Hematopoietic multipotent progenitor cell treated with erythropoietin and hydrocortisone succinate and interleukin-3 and kit ligand, for 17 days (in vitro differentiated cells): ENCODE measurements at regions not wholly inside any gene's neighbourhood (a gene's known extent, or its start where the extent isn't known, plus 50 kb on each side); places are given as distances from the start of the nearest gene placed in this dataset.

Experiments used
- DNase-seq: peaks from one replicate; pipeline ENCODE4 v3.0.0-alpha.2; 2015; ENCODE audit warnings: low spot score

DNA sequence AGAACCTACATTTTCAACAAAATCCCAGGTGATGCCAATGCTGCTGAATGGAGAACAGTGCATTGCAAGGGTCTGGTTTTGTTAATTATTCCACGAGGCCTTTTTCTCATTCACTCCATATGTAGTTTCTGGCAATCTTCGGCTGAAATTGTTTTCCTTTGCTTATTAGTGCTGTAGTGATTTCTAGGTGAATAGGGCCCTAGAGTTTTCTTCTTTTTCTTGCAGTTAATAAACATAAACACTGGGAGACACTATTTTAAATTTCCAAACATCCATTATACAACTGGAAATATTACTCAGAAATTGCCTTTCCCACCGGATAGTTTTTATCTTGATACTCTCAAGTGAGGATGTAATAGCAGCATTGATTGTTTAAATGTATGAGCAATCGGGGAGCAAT is 435.6 kb downstream of the XPNPEP1 start:
- DNase-seq, result no peak

DNA sequence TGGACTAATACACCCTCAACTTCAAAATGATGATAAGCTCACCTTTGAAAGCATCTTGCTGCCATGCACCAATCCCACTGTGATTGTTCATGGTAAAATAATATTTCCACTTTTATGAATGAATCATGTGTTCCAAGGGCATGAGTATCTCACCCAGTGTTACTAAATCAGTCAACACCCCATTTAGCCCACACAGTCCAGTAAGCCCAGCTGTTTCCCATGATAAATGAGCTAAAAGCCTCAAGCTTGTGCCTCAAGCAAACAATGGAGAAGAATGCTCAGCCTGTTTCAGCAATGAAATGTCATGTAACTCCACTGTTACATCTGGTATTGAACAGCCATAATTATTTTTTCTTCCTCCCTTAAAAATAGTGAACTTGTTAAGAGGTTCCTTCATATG is 442.5 kb downstream of the XPNPEP1 start:
- DNase-seq, result no peak

DNA sequence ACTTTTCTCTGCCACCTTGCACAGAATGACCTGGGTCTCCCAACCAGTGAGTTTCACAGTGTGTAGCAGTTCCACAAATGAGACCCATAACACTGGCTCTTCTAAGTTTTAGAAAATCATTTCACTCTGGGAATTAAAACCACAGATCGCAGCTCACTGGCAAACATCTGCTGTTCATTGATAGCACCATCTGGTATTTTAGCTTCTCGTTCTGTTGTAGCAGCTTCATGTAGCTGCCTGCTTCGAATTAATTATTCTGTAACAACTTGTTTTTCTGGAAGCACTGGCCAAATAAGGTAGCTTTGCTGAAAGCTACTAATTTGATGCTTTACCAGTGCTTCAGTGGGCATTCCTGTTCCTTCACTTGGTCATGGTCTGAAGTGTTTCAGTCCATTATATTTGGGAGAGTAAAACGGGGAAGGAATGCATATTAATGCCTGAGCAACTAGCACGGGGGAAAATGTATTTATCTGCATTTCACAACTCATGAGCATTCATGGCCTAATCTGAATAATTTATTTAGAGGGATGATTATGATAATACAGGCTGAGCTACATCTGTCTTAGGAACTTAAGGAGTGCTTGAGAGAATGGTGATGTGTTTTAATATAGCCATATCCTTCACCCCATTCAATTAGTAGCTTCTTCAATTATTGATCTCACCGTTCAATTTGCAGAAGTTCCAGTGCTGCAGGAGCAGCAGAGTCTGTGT is 447.4 kb downstream of the XPNPEP1 start:
- DNase-seq, result no peak

DNA sequence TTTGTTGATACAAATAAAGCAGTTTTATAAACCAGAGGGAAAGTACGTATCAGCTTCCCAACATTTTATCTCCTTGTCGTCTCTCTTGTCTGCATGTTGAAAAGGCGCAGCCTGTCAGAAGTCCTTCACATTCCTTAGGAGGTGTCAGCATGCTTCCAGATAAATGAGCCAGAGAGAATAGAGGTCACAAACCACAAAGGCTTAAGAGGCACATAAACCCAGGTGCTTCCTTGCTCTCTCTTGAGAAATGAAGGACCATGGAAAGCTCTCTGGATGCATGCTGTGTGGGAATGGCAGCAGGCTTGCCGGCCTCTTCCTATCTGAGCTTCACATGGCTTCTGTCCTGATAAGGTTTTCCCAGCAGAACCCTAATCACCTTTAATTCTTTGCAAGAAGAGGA is 448.5 kb downstream of the XPNPEP1 start:
- DNase-seq, result no peak

DNA sequence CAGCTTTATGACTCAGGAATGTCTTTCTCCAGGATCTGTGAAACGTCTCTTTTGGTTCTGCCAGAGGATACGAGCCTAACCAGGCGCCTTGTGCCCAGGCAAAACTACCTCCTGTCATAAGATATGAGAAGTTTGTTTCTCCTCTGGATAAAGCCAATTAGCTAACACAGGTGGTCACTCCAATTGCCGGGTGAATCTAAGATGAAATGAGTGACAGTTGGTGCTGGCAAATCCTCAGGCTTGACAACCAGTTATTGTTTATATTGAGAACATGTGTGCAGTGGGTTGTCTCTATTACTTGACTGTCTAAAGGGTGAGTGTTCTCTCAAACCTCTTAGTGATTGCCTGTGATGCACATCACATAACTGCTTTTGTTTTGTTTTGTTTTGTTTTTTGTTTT is 449.1 kb downstream of the XPNPEP1 start:
- no peak for DNase-seq

DNA sequence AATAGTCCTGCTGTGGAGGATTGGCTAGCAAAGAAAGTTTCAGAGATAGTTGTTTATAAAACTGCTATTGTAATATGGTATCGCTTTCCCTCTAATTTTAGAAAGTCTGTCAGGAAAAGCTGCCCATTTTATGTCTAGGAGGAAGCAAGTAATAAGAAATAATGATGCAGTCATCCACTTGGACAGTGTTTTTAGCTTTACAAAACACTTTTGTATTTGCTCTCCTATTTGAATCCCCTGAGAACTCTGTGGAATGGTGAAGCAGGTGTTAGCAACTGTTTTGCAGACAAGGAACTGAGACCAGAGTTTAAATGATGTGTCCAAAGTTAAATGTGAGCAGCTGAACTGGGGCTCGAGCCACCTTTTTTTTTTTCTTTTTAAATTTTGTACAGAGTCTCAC is 455.8 kb downstream of the XPNPEP1 start:
- no peak for DNase-seq

DNA sequence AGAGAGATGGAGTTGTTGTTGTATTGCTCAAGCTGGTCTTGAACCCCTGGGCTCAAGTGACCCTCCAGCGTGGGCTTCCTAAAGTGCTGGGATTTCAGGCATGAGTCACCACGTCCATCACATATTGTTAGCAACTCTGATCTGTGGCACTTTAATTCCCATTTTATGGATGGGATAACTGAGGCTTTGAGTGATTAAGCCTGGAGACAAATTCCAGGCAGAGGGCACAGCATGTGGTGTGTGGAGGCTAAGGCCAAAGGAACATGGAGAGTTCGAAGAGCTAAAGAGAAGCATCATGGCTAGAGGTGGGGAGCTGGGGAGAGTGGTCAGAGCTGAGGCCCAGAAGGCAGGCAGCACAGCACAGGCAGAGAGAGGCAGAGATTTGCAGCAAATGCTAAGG is 458.4 kb downstream of the XPNPEP1 start:
- no peak for DNase-seq

DNA sequence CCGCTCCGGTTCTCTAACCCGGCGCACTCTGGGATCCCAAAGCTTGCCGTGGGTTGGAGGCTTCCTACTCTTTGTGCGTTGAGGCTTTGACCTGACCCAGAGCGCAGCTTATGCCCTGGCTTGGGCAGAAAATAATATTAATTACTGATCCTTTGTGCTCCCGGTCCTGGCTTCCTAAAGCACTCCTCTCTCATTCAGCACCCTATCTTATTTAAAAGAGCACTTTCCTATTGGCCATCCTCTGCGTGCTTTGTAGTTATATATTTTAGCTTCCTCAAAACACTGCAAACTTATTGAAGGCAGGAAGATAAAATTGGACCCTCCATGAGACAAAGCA is 466.0 kb downstream of the XPNPEP1 start:
- DNase-seq, result no peak

DNA sequence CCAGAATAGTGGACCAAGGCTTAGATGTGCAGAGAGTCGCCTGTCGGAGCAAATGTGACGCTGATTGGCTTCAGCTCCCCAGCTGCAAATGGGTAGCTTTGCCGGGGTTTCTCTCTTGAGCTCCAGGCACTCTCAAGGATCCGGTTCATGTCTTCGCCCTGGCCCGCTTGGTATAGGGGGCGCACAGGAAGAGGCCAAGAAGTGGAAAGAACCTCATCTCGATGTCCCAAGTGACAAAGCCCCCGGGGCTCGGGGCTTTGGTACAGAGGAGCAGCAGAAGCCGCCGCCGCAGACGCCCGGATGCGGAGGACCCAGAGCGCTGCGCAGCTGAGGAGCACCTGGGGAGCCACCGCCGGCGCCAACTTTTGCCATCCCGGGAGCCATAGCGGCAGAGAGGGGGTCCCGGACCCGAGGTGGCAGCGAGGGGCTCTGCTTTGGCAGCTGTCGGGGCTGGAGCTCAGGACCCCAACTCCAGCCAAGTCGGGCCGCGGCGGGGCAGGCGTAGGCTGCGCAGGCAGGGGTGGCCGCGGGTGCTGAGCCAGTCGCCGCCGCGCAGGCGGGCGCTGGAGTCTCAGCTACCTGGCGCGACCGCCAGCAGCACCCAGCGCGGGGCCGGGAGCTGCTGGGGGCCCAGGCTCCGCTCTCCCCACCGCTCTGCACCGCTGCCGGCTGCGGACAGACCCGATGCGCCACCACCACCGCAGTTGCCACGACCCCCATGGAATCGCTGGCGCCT is 466.6 kb downstream of the XPNPEP1 start:
- no peak for DNase-seq

DNA sequence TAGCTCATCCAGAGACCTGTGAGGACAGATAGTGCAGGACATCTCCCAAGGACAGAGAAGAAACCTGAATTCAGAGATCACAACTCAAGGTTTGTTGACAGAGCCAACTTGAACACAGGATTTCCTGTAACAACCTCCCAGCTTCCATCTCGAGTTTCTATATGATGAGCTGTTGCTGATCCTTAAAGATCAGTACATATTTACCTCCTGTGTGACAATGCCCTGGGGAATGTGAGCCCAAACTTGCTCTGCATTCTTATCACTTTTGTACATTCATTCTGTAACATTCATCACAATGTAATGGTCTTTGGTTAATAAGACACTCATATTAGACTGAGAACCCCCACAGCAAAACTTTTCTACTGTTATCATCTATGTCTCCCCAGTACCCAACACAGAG is 468.6 kb downstream of the XPNPEP1 start:
- DNase-seq, result no peak

DNA sequence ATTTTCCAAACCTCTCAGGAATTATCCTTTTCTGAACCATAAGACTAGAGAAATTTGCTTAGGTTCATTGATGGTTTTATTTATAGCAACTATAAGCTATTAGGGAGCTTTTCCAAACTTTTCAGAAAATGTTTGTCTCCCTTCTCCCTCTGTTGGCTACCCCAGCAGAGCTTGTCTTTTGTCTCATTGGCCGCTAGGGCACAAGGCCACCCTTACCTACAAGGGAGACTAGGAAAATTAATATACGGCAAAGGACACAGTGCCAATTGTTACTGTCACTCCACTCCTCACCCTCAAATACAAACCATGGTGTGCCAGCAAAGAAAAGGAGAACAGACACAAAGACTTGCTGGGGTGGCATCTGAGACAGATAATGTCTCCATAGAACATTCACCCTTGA is 471.4 kb downstream of the XPNPEP1 start:
- no peak for DNase-seq

DNA sequence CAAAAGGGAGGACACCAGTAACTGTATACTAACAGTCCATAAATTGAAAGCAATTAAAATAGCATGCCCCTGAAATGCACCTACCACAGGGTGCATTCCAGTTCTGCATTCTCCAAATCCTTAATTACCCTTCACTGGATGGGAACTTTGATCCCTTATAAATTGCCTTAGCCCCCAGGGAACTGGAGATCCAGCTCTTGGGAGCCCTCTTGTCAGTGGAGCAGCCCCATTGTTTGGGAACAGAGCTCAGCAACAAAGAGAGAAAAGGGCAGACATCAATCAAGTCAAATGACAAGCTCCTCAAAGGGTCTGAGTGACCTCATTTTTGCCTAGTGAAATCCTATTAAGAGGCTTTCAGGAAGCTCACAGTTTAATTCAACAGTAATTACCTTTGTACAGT is 472.6 kb downstream of the XPNPEP1 start:
- DNase-seq, result no peak

DNA sequence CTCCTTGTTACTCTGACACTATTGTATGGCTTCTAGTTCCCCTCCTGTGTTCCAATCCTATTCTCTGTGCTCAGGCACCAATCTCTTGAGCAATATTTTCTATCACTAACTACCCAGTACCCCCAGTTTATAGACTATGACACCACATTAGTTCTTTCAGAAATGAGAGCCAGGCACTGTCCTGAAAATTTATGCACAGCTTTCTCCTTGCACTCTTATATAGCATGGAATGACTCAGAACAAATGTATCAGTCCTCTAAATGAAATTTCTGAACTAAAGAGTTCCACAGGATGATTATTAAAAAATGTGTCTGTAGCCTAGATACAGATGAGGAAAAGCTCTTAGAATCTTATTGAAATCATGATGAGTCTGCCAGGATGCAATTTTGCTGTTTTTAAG is 489.9 kb downstream of the XPNPEP1 start:
- no peak for DNase-seq

DNA sequence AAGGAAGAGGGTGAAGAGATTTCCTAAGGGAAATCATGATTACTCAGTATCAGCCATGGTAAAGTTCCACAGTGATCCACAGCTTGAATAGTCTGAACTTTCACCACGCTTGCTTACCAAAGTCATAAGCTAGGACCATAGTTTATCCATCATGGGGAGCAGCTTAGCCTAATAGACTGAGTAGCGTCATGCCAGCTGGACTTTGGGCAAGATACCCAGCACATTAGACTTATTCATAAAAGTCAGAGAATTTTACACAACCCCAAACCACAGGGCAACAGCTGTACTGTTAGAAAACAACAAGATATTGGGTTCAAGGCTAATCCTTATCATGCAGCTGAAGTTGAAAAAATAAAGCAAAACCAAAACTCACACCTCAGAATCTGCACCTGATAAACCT is 491.0 kb downstream of the XPNPEP1 start:
- DNase-seq, result no peak

DNA sequence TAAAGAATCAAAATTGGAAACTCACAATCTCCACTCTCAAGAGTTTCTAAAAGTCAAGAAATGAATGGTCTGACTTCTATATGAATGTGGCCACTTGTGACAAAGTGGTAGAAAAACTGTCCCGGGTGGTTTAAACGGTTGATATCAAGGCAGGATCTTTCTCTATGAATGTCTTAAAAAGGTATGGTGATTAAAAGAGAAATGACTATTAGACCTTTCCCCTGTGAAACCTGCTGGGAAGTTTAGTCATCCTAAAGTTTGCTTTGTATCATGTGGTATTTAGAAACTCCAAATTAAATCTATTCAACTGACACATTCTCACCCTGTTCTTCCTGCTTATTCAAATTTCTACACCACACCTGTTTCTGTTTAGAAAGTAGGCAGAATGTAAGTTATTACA is 492.5 kb downstream of the XPNPEP1 start:
- no peak for DNase-seq

DNA sequence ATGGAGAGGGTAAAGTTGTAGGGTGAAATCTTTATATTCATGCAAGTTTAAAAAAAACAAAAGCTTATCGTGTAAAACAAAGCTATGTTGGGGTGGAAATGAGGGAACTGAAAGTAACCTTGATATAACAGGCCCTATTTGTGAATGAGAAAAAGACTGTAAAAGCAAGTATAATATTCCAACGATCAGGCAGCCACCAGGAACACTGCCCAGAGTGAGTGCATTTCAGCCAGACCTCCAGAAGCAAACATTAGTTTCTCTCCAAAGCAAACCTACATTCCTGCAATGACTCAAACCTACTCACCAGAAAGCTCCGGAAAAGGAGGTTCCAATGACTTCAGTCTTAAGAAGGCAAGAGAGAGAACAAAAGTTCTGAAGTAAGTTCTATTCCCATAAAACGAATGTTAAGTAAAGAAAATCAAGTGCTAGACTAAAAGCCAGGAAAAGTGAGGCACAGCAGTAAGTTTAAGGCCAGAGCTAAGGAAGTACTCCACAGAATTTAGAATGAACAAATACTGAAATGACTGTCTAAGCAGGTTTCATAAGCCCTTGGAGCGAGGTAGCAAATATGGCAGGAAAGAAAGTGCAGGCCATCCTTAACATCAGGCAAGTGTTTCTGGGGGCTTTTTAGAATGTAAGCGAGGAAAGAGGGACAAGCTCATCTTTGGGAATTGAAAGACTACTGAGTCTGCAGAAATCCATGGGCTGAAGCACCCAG is 493.1 kb downstream of the XPNPEP1 start:
- no peak for DNase-seq

DNA sequence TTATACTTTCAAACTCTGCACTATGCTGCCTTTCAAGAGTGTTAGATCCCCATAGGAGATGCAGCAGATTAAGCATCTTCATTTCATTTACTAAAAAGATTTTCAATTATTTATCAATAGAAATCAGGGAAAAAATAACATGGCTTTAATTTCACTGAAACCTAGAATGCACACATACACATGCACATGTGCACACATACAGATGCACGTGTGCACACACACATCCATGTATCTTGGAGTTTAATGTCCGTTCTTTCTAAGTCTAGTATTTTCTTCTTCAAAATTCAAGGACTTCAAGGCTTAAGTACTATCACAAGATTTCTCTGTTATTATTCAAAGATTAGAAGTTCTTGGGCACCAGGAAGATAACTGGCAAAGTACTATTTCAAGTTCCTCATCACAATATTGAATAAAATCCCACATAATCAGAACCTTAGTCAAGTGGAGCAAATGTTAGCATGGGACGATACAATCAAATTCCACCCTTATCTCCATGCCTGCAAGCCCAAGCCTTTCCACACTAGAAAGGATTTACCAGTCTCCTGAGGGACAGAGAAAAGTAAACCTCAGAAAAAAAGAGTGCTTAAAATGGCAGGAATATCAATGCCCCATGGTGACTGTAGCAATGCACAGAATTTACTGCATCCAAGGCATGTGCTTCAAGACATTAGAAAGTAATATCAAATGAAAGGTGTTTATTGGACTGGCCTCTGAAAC is 494.4 kb downstream of the XPNPEP1 start:
- DNase-seq, result no peak

DNA sequence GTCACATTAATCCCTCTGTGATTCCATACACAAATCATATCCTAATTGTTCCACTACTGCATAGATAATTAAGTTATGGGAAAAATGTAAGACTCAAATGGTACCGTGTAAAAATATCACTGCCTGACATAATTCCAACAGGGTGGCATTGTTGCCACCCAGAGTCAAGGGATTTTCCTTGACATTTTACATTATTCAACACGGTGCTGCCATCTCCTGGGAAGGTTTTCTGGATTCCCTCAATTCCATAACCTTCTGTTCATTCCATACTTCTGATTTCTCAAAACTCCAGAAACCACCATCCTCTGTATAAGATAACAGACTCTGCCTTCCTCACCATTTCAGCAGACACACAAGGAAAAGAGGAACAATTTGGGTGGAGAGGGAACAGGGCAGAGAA is 495.9 kb downstream of the XPNPEP1 start:
- DNase-seq, result no peak

DNA sequence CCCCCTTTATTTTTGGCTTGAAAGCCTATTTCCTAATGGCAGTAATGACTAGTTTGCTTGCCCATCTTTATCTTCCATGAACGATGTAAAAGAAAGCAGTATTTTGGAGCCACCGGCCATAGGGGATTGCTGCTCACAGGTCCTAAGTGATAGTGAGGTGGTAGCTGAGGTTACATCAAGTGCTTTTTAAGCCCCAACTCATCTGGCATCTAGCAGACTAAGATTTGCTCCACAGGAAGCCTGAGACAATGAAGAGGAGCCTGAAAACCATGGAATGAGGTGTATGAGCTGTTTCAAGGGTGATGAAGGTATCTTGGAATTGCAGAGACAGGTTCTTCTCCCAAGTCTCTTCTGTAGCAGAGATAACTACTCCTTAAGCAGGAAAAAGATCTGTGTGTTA is 496.3 kb downstream of the XPNPEP1 start:
- DNase-seq, result no peak

DNA sequence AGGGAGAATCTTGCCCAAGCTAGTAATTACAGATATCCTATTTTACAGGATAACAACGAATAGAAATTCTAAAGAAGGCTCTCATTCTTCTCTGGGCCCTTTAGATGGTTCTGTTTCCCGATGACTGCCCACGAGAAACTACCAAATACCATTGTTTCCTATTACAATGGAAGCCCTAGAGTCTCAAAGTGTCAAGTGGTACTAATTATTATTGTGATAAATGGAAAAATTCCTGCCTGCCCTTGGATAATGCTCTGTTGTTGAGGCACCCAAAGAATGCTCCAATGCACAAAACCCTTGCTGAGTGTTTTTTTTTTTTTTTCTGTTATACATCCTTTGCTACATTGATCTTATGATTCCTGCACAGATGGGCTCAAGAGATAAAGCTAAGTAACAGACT is 504.5 kb downstream of the XPNPEP1 start:
- no peak for DNase-seq

DNA sequence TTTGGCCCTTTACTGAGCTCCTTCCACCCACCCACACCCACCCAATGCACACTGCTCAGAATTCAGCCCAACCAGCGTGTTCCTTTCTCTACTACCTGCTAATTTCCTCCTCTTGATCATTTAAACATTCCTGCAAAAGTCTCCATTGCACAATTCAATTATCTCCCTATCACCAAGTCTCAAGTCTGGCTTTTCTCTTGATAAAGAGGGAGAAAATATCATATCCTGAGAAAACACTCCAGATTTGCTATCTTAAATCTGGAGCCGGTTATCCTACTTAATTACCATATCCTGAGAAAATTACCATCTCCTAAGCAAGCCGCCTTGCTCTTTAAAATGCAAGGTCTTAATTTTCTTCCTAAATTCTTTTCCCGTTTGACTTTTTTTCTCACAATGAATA is 505.5 kb downstream of the XPNPEP1 start:
- no peak for DNase-seq

DNA sequence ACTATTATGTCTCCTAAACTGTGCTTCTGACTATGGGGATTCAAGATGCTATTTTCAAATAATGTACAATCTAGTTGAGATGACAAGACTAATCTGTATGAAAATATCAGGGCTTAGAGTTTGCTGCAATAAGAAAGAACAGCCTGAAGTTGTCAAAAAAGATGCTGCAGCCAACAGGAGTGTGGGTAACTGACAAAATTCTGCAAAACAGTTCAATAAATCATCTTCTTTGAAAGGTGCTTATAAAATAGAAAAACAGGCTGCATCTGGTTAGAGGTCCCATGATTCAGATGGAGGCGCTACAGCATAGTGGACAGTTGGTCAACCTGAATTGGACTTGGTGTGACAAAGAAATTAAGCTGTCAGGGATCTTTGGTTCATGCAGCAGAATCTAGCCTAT is 511.0 kb downstream of the XPNPEP1 start:
- no peak for DNase-seq

DNA sequence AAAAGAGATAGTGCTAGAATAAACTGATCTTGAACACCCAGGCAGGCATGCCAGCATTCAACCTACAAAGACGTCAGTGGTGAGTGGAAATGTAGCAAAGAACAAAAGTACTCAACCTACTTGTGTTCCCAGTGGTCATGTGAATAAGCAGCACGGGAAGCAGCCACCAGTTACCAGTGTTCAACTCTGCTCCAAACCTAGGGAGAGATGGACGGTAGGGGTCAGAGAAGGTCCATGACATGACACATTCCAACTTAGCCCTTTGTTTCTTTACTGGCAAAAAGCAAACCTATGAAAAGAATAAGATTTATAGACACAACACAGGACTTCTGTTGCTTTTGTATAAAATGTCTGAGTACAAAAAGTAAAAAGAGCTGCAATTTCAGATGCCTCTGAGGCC is 511.4 kb downstream of the XPNPEP1 start:
- DNase-seq, result no peak
